Body of pancreas (tissue), 4 donors: ENCODE measurements at regions not wholly inside any gene's neighbourhood (a gene's known extent, or its start where the extent isn't known, plus 50 kb on each side); places are given as distances from the start of the nearest gene placed in this dataset.

Experiments
- ATAC-seq: fragments of 150-250 bp; one replicate; pipeline ENCODE4 v1.9.1; 2016
- DNase-seq, 4 donors: peaks; one replicate each; pipeline ENCODE4 v3.0.0-alpha.2; 2019
- H3K27ac ChIP-seq, 4 donors: fragments of 200-600 bp; sonication (generic); 1 replicate in 3 of 4; 2 replicates in 1 of 4; pipeline versions ENCODE4 v1.5.1 to v1.6.1; 2016 to 2019; ENCODE audit warnings: mild to moderate bottlenecking in 1 of 4, mixed read lengths in 1 of 4, moderate library complexity in 1 of 4
- H3K27me3 ChIP-seq, 2 donors: fragments of 200-600 bp; sonication (generic); one replicate each; pipeline ENCODE4 v1.6.0; 2016; ENCODE audit warnings: mild to moderate bottlenecking in 1 of 2
- H3K36me3 ChIP-seq, 2 donors: fragments of 200-600 bp; sonication (generic); replicated peaks in 1 of 2; 2 replicates each; pipeline ENCODE4 v1.5.1; 2016; ENCODE audit warnings: low read depth in 2 of 2; ENCODE audit not compliant: insufficient read depth in 1 of 2
- H3K4me1 ChIP-seq: fragments of 200-600 bp; sonication (generic); one replicate; pipeline ENCODE4 v1.6.0; 2016
- H3K4me3 ChIP-seq, 2 donors: fragments of 200-600 bp; sonication (generic); 1 replicate in 1 of 2; 2 replicates in 1 of 2; pipeline ENCODE4 v1.5.1; 2016 to 2019
- H3K9me3 ChIP-seq, 3 donors: fragments of 200-600 bp; sonication (generic); 1 replicate in 2 of 3; 2 replicates in 1 of 3; pipeline ENCODE4 v1.5.1; 2016
- POLR2A ChIP-seq, 3 donors: fragments of 450-650 bp; IDR thresholded peaks; one replicate each; pipeline ENCODE4 v1.6.1; 2016; ENCODE audit warnings: antibody characterized with exemption in 3 of 3, mild to moderate bottlenecking in 2 of 3
- WGBS, 2 donors: methylation state at CpG; one replicate each; pipeline ENCODE4 v1.1.5; 2017; 5-methylcytosine and 5-hydroxymethylcytosine counted together
- intact Hi-C: fragments of 100-400 bp; cut with DNase I; formaldehyde crosslinking; loops from one replicate; pipeline ENCODE4 v1.15.1; 2023
- TF ChIP-seq, protein P1 (sequence below), 7 experiments: fragments of 450-650 bp in 4 of 7; fragments of 200-600 bp in 3 of 7; sonication (generic) in 3 of 7; IDR thresholded peaks; one replicate each; pipeline ENCODE4 v1.5.1; 2016 to 2019; ENCODE audit warnings: antibody characterized with exemption in 7 of 7

DNA sequence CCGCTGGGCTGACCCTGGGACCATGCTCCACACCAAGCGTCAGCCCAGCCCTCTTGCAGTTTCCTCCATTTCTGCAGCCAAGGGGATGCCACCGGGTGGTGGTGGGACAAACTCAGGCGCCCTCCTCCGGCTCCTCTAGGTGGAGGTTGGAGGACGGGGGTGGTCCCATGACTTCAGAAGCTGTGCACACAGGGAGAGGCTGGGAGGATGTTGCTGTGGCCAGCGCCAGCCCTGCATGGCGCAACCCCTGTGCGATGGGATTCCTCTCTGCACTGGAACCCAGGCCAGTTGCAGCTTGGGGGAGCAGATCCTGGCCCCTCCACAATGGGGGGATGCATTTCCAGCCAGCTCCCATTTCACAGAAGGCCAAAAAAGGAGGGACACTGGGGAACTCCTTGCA, 246.5 kb downstream of the C16orf95 start:
- no peak overlapping the region for H3K27ac ChIP-seq
- no peak for DNase-seq
- intact Hi-C loops, result no loop called here
- no peaks in the 10 kb centered on the region for H3K36me3 ChIP-seq
- TF ChIP-seq POLR2A (IDR thresholded peaks at IDR 0.05), result no peak
- TF ChIP-seq, protein P1, sequence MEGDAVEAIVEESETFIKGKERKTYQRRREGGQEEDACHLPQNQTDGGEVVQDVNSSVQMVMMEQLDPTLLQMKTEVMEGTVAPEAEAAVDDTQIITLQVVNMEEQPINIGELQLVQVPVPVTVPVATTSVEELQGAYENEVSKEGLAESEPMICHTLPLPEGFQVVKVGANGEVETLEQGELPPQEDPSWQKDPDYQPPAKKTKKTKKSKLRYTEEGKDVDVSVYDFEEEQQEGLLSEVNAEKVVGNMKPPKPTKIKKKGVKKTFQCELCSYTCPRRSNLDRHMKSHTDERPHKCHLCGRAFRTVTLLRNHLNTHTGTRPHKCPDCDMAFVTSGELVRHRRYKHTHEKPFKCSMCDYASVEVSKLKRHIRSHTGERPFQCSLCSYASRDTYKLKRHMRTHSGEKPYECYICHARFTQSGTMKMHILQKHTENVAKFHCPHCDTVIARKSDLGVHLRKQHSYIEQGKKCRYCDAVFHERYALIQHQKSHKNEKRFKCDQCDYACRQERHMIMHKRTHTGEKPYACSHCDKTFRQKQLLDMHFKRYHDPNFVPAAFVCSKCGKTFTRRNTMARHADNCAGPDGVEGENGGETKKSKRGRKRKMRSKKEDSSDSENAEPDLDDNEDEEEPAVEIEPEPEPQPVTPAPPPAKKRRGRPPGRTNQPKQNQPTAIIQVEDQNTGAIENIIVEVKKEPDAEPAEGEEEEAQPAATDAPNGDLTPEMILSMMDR (IDR thresholded peaks at IDR 0.05), result no peak
- H3K4me1 ChIP-seq, result no peaks in the 10 kb centered on the region
- no peak overlapping the region for H3K4me3 ChIP-seq
- H3K9me3 ChIP-seq, result no peaks in the 10 kb centered on the region
- WGBS, 2 donors, result 72 to 90% methylated on average over 8 to 9 of the region's 9 CpGs
- no peaks in the 10 kb centered on the region for H3K27me3 ChIP-seq
- no peak for ATAC-seq

DNA sequence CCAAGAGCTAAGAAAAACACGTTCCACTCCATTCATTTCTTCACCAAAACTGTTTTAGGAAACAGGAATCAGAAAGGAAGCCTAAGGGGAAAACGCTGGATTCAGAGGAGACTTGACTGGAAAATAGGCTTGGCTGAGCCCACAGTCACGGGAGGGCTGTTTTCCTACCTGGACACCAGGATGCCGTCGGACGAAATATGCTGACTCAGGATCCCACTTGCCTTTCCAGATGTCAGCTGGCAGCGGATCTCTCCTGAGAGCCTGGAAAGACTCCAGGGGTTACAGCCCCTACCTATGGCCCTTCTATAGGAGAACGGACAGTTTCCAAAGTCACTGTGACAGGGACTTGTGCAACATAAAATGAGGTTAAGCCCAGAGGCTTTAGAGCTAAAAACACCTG, 245.1 kb downstream of the C16orf95 start:
- intact Hi-C loops, result no loop called here
- WGBS, 2 donors, result 70 to 87% methylated on average over 8 of the region's 8 CpGs

DNA sequence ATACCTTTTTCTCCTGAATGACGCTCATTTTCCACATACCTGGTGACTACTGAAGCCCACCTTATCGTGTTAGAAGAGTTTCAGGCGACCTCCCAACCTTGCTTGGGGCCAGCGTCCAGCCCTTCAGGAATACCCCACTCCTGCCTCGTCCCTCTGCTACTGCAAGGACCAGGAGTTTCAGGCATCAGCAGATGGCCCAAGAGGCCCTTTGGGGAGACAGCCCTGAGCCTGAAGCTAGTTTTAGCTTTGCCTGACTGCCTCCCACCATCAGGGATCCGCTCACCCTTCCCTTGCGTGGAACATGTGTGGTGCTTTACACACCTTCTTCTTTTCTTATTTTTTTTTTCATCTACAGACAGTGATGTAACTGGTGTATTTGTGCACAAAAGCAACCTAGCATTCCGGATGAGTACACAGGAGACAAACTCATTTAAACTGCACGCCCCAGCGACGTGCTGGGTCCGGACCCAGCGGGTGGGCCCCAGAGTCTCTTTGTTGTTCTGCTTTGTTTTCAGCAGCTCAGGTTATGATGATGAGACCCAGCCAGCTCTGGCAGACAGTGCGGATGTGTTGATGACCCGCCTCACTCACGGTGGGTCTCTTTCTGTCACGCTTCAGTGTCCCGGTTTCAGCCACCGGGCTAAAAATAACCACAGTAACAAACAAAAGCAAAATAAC, 242.4 kb downstream of the C16orf95 start:
- DNase-seq (no peak), ATAC-seq (no peak)
- Histone ChIP-seq H3K4me3 (no peak overlapping the region), H3K4me1 (peaks cover 3% of the 10 kb centered on the region), H3K27ac (no peak overlapping the region), H3K27me3 (no peaks in the 10 kb centered on the region), H3K36me3 (no peaks in the 10 kb centered on the region), H3K9me3 (no peaks in the 10 kb centered on the region)
- 87 to 89% methylated on average over 19 of the region's 19 CpGs for WGBS, 2 donors
- no peak for TF ChIP-seq POLR2A (IDR thresholded peaks at IDR 0.05)
- TF ChIP-seq, protein P1 (IDR thresholded peaks at IDR 0.05), result no peak
- intact Hi-C loops, result no loop called here

More for the DNA sequence above, 245.1 kb downstream of the C16orf95 start:
- Histone ChIP-seq H3K27ac (no peak overlapping the region), H3K9me3 (no peaks in the 10 kb centered on the region), H3K27me3 (no peaks in the 10 kb centered on the region), H3K36me3 (no peaks in the 10 kb centered on the region), H3K4me1 (no peaks in the 10 kb centered on the region), H3K4me3 (no peak overlapping the region)
- TF ChIP-seq, protein P1 (IDR thresholded peaks at IDR 0.05), result no peak
- no peak for TF ChIP-seq POLR2A (IDR thresholded peaks at IDR 0.05)
- DNase-seq (no peak), ATAC-seq (no peak)

DNA sequence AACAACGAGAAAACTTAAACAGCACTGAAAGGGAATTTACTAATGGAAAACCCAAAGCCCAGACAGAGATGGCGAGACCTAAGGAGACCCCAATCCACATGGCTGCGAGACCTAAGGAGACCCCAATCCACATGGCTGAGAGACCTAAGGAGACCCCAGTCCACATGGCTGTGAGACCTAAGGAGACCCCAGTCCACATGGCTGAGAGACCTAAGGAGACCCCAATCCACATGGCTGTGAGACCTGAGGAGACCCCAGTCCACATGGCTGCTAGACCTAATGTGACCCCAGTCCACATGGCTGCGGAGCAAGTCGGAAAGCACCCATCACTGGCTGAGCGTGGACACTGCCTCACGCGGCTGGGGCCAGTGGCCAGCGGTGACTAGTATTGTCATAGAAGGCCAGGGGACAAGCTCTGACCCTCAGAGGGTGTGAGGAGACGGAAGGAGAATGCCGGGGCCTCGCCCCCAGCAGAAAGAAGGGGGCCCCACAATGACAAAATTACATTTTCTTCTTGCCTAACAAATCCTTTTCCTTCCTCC, 241.8 kb downstream of the C16orf95 start:
- intact Hi-C loops, result no loop called here
- TF ChIP-seq, protein P1 (IDR thresholded peaks at IDR 0.05), result no peak
- no peak for TF ChIP-seq POLR2A (IDR thresholded peaks at IDR 0.05)
- H3K4me3 ChIP-seq, result no peak overlapping the region

More for the DNA sequence above, 241.8 kb downstream of the C16orf95 start:
- no peaks in the 10 kb centered on the region for H3K27me3 ChIP-seq
- peaks cover 0 to 6% (median 0%) of the 10 kb centered on the region in 3 donors for H3K9me3 ChIP-seq
- H3K4me1 ChIP-seq, result peaks cover 3% of the 10 kb centered on the region
- H3K27ac ChIP-seq, result no peak overlapping the region
- 89 to 92% methylated on average over 4 to 12 of the region's 12 CpGs for WGBS, 2 donors
- no peaks in the 10 kb centered on the region for H3K36me3 ChIP-seq
- ATAC-seq, result no peak
- DNase-seq, result no peak
